T-helper 2 cell treated with Interferon-gamma antibody and Interleukin-4, amounts not matched to agents 5 μg/mL and 100 μg/mL, for 36 hours (primary cell): ENCODE measurements at regions not wholly inside any gene's neighbourhood (a gene's known extent, or its start where the extent isn't known, plus 50 kb on each side); places are given as distances from the start of the nearest gene placed in this dataset.

ENCODE experiments used
- DNase-seq: peaks from one replicate; pipeline ENCODE4 v3.0.0; 2021; ENCODE audit warnings: low spot score
- H3K27ac Mint-ChIP-seq: one replicate; pipeline ENCODE4 v1.8.0; 2021; ENCODE audit warnings: mild to moderate bottlenecking, mixed read lengths
- H3K27me3 Mint-ChIP-seq: one replicate; pipeline ENCODE4 v1.8.0; 2021; ENCODE audit warnings: low read depth, mixed read lengths
- H3K36me3 Mint-ChIP-seq: one replicate; pipeline ENCODE4 v1.8.0; 2021; ENCODE audit warnings: low read depth, mixed read lengths
- H3K4me1 Mint-ChIP-seq: one replicate; pipeline ENCODE4 v1.8.0; 2021; ENCODE audit warnings: low read depth, mixed read lengths
- H3K4me3 Mint-ChIP-seq: one replicate; pipeline ENCODE4 v1.8.0; 2022; ENCODE audit warnings: mild to moderate bottlenecking, moderate library complexity, mixed read lengths
- H3K9me3 Mint-ChIP-seq: one replicate; pipeline ENCODE4 v1.8.0; 2021; ENCODE audit warnings: mixed read lengths

DNA sequence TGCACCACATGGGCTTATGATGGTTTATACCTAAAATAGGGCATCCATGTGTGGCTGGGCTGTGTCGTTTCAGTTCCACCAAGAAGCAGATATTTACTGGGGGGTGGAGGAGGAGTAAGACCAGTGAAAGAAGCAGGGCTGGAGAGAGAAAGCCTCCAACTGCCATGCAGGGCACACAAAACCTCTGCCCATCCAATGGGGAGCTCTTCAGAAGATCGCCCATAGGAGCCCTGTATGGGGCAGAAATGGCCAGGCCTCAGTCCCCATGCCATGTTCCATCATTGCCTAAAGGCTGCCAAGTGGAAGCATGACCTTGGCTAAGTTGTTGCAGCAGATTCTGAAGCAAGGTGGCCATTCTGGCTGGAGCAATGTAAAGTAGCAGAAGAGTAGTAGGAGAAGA is 277.0 kb downstream of the MEX3B start:
- Mint-ChIP-seq H3K27ac (no peak overlapping the region), H3K9me3 (no peaks in the 10 kb centered on the region), H3K36me3 (no peaks in the 10 kb centered on the region), H3K27me3 (no peaks in the 10 kb centered on the region), H3K4me1 (no peaks in the 10 kb centered on the region), H3K4me3 (no peak overlapping the region)
- DNase-seq: no peak

- Mint-ChIP-seq H3K36me3 (no peaks in the 10 kb centered on the region), H3K9me3 (no peaks in the 10 kb centered on the region), H3K27ac (no peak overlapping the region), H3K4me1 (no peaks in the 10 kb centered on the region), H3K27me3 (no peaks in the 10 kb centered on the region), H3K4me3 (no peak overlapping the region)
- DNase-seq: no peak
These were observed 278.9 kb downstream of the MEX3B start for GRCh38 chr15:81766829-81767475.

DNA sequence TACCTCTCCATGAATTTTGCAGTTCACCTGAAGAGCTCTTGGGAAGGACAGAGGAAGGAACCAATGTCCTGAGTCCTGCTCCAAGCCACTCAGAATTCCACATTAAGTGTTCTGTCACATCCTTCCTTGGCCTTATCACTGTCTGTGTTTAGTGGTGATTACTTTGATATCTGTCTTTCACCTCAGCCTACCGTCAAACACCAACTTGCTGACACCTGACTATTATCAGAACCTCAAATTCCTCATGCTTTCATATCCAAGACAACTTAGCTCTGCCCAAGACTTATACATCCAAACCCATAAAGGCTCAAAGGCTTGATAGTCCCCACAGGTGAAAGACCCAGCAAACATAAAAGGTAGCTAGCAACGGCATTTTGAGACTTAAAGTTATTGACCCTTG is 280.0 kb downstream of the MEX3B start:
- Mint-ChIP-seq H3K36me3 (no peaks in the 10 kb centered on the region), H3K9me3 (no peaks in the 10 kb centered on the region), H3K4me3 (no peak overlapping the region), H3K27me3 (no peaks in the 10 kb centered on the region), H3K4me1 (no peaks in the 10 kb centered on the region), H3K27ac (no peak overlapping the region)
- DNase-seq: no peak

GRCh38 chr15:81763304-81763703 is 282.5 kb downstream of the MEX3B start:
- no peaks in the 10 kb centered on the region for H3K9me3 Mint-ChIP-seq
- DNase-seq: no peak
- H3K4me1 Mint-ChIP-seq: no peaks in the 10 kb centered on the region
- no peaks in the 10 kb centered on the region for H3K27me3 Mint-ChIP-seq
- no peak overlapping the region for H3K4me3 Mint-ChIP-seq
- H3K27ac Mint-ChIP-seq: no peak overlapping the region
- H3K36me3 Mint-ChIP-seq: no peaks in the 10 kb centered on the region

GRCh38 chr15:81760686-81761085 is 285.1 kb downstream of the MEX3B start:
- Mint-ChIP-seq H3K27ac (no peak overlapping the region), H3K27me3 (no peaks in the 10 kb centered on the region), H3K4me1 (no peaks in the 10 kb centered on the region), H3K36me3 (no peaks in the 10 kb centered on the region), H3K9me3 (no peaks in the 10 kb centered on the region), H3K4me3 (no peak overlapping the region)
- DNase-seq: no peak

DNA sequence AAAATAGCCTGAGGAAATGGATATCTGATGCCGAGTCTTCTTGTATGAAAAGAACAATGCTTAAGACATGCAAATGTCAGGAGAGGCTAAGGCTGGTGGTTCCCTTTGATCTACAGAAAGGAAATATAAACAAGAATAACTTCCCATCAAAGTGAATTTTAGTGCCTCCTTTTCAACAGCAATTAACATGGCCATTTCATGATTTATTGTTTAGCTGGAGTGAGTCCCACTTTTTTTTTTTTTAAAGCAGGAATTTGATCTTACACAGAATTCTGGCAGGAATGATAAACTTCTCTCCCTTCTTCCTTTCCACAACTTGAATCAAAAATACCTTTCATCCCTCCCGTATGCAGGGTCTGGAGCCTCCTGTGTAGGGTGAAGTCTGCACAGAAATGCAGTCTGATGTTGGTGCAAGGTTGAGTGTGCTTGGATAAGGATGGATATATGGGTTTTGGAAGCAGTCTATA is 287.0 kb downstream of the MEX3B start:
- Mint-ChIP-seq H3K9me3 (no peaks in the 10 kb centered on the region), H3K36me3 (no peaks in the 10 kb centered on the region), H3K27me3 (no peaks in the 10 kb centered on the region), H3K4me3 (no peak overlapping the region), H3K27ac (no peak overlapping the region), H3K4me1 (no peaks in the 10 kb centered on the region)
- DNase-seq: no peak

DNA sequence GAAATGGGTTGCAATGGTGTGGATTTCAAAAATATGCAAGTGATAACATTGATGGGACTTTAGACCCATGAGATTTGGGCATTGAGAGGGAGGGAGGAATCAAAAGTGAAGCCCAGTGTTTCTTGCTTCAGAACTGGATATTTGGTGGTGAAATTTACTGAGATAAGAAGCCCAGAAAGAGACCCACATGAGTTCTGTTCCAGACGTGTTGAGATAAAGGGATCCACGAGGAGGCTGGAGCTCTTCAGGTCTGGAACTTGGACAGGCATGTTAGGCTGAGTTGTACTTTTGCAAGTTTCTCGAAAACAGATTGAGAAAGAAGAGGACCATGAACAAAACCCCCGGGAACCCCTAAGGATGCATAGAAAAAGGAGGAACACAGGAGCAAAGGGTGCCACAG is 290.2 kb downstream of the MEX3B start:
- Mint-ChIP-seq H3K27ac (no peak overlapping the region), H3K9me3 (no peaks in the 10 kb centered on the region), H3K27me3 (peaks cover 4% of the 10 kb centered on the region), H3K36me3 (no peaks in the 10 kb centered on the region), H3K4me1 (no peaks in the 10 kb centered on the region), H3K4me3 (no peak overlapping the region)
- no peak for DNase-seq

- DNase-seq: no peak
- Mint-ChIP-seq H3K27ac (no peak overlapping the region), H3K36me3 (no peaks in the 10 kb centered on the region), H3K4me1 (no peaks in the 10 kb centered on the region), H3K9me3 (no peaks in the 10 kb centered on the region), H3K4me3 (no peak overlapping the region), H3K27me3 (peaks cover 4% of the 10 kb centered on the region)
These were observed 291.7 kb downstream of the MEX3B start for GRCh38 chr15:81754078-81754477.

GRCh38 chr15:81752974-81753373 is 292.8 kb downstream of the MEX3B start:
- H3K27ac Mint-ChIP-seq: no peak overlapping the region
- peaks cover 4% of the 10 kb centered on the region for H3K27me3 Mint-ChIP-seq
- H3K4me1 Mint-ChIP-seq: no peaks in the 10 kb centered on the region
- no peaks in the 10 kb centered on the region for H3K36me3 Mint-ChIP-seq
- H3K9me3 Mint-ChIP-seq: no peaks in the 10 kb centered on the region
- DNase-seq: no peak
- no peak overlapping the region for H3K4me3 Mint-ChIP-seq

- Mint-ChIP-seq H3K4me3 (no peak overlapping the region), H3K36me3 (no peaks in the 10 kb centered on the region), H3K9me3 (no peaks in the 10 kb centered on the region), H3K27me3 (peaks cover 4% of the 10 kb centered on the region), H3K4me1 (no peaks in the 10 kb centered on the region), H3K27ac (no peak overlapping the region)
- no peak for DNase-seq
These were observed 293.3 kb downstream of the MEX3B start for GRCh38 chr15:81752546-81752942.

DNA sequence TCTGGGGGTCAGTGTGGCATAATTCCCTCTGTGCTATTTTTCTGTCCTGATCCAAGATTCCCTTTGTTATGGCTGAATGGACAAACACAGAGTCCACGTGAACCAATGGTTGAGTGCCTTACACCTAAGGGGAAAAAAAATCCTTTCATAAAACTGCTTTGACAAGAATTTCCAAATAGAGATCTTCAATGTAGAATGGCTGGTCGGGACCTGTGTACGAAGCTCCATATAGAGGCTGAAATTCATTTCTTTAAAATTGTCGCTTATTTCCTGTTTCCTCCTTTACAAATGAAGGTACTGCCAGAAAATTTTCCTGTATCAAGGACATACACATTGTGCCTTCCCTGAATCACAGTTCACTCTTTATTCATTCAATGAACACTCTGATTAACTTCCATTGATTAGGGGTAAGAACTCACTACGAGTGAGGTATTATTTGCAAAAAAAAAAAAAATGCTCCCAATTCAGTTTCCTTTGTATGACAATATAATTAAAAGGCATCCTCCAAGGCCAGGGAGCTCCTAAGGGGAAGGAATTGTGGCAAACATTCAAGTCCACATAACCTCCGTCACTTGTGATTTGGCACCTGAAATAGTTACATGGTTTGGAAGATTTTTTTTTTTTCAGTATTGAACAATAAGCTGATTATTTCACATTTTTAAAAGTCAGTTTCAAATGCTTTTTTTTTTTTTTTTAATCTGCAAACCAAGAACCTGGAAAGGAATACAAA is 293.8 kb downstream of the MEX3B start:
- Mint-ChIP-seq H3K9me3 (no peaks in the 10 kb centered on the region), H3K4me3 (no peak overlapping the region), H3K27ac (no peak overlapping the region), H3K36me3 (no peaks in the 10 kb centered on the region), H3K27me3 (peaks cover 4% of the 10 kb centered on the region), H3K4me1 (no peaks in the 10 kb centered on the region)
- no peak for DNase-seq

DNA sequence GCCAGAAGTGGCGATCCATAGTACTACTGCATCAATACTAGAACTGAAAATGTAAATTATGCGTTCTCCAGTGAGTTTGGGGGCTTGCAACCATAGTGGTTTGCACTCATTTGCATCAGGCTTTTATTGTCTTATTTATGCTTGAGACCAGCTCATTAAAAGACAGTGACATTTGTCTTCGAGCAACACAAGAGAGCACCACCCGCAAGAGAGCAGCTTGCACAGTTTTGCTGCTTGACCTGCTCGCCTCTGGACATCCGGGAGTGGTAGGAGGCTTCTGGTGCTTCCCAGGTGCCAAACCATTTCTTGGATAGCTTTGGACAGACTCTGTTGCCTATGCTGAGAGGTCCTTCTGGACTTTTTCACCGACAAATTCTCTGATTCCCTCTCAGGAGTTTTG is 294.6 kb downstream of the MEX3B start:
- no peaks in the 10 kb centered on the region for H3K9me3 Mint-ChIP-seq
- H3K27ac Mint-ChIP-seq: no peak overlapping the region
- no peak for DNase-seq
- no peaks in the 10 kb centered on the region for H3K4me1 Mint-ChIP-seq
- no peaks in the 10 kb centered on the region for H3K36me3 Mint-ChIP-seq
- H3K27me3 Mint-ChIP-seq: peaks cover 4% of the 10 kb centered on the region
- no peak overlapping the region for H3K4me3 Mint-ChIP-seq

DNA sequence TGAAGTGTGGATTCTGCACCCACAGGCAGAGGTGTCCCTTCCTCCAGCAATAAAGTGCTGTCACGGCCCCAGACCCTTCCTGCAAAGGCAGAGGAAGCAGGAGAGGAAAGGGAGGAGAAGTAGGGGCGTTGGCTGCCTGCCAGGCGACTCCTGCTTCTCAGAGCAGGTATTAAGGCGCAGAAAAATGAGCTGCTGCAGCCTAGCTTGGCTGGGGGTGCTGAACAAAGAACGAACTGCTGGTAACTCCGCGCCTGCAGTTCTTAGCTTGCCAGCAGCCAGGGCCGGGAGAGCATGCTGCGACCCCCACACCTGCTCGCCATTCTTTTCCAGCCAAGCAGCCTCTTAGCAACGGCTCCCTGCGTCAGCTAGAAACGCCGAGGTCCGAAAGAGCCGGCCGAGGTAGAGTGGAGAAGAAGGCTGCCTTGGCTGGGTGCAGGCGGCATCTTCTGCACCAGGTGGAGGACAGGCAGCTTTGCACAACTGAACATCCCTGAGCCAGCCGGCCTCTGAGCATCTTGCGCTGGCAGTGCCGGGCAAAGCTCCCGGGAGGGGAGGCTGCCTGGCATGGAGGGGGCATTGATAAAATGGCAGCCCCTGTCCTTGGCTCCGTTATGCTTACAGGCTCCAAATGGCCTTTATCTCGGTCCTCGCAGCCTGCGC is 296.0 kb downstream of the MEX3B start:
- no peak for DNase-seq
- Mint-ChIP-seq H3K27me3 (peaks cover 4% of the 10 kb centered on the region), H3K27ac (no peak overlapping the region), H3K4me1 (no peaks in the 10 kb centered on the region), H3K36me3 (no peaks in the 10 kb centered on the region), H3K9me3 (no peaks in the 10 kb centered on the region), H3K4me3 (no peak overlapping the region)

GRCh38 chr15:81747482-81747881 is 298.3 kb downstream of the MEX3B start:
- no peak for DNase-seq
- Mint-ChIP-seq H3K27me3 (no peaks in the 10 kb centered on the region), H3K4me1 (no peaks in the 10 kb centered on the region), H3K27ac (no peak overlapping the region), H3K9me3 (no peaks in the 10 kb centered on the region), H3K4me3 (no peak overlapping the region), H3K36me3 (no peaks in the 10 kb centered on the region)
